D721Med (cell line): ENCODE measurements at regions not wholly inside any gene's neighbourhood (a gene's known extent, or its start where the extent isn't known, plus 50 kb on each side); places are given as distances from the start of the nearest gene placed in this dataset.
"Not testable (repeated sequence)": the region's sequence is repeated elsewhere in the genome, so short reads cannot be mapped to it uniquely, and the experiment has no call there.

ENCODE experiments used
- DNase-seq: peaks from one replicate; pipeline ENCODE4 v3.0.0; 2011; ENCODE audit warnings: low spot score; ENCODE audit not compliant: insufficient read length
- FAIRE-seq: peaks from 2 replicates; lab custom pipeline; 2011; peaks lifted over from hg19 to GRCh38; lab: Jason Lieb, UNC
- TF ChIP-seq, protein P1 (sequence below): IDR thresholded peaks from 2 replicates; pipeline ENCODE4 v1.5.1; 2012; ENCODE audit warnings: mild to moderate bottlenecking, control low read depth; ENCODE audit not compliant: insufficient read depth; ENCODE audit errors: missing control alignments

DNA sequence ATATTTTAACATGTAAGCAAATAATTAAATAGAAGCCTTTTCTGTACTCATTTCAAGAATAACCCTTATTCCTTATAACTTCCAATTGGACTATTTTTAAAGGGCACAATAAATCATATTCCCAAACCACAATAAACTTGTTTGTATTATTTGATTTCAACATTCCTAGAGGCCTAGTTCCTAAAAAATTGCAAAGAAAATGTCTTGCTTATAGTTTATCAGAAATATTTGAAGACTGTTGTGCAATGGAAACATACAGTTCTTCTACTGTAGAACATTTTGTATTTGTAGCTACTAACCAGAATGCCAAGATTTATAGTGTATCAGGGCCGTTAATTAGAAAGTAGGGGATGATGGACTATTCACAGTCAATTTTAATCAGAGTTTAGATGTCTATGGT, 1037.0 kb upstream of the CDH18 start:
- TF ChIP-seq, protein P1, sequence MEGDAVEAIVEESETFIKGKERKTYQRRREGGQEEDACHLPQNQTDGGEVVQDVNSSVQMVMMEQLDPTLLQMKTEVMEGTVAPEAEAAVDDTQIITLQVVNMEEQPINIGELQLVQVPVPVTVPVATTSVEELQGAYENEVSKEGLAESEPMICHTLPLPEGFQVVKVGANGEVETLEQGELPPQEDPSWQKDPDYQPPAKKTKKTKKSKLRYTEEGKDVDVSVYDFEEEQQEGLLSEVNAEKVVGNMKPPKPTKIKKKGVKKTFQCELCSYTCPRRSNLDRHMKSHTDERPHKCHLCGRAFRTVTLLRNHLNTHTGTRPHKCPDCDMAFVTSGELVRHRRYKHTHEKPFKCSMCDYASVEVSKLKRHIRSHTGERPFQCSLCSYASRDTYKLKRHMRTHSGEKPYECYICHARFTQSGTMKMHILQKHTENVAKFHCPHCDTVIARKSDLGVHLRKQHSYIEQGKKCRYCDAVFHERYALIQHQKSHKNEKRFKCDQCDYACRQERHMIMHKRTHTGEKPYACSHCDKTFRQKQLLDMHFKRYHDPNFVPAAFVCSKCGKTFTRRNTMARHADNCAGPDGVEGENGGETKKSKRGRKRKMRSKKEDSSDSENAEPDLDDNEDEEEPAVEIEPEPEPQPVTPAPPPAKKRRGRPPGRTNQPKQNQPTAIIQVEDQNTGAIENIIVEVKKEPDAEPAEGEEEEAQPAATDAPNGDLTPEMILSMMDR, result no peak
- FAIRE-seq, result no peak
- DNase-seq, result no peak

DNA sequence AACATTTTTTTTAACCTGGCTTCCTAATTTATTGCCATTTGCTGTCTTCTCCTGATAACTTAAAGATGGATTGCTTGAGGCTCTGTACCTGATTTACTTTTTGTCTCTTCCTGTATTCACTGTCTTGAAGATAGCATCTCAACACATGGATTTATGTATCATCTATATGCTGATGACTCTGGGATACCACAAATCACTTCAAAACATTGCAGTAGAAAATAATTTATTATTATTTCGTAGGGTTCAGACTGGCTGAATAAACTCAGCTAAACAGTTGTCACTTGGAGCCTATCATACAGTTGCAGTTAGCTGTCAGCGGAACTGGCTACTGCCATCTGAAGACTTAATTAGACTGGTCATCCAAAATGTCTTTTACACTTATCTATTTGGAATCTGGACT, 1025.2 kb upstream of the CDH18 start:
- DNase-seq (no peak), FAIRE-seq (no peak)
- TF ChIP-seq, protein P1, result no peak

DNA sequence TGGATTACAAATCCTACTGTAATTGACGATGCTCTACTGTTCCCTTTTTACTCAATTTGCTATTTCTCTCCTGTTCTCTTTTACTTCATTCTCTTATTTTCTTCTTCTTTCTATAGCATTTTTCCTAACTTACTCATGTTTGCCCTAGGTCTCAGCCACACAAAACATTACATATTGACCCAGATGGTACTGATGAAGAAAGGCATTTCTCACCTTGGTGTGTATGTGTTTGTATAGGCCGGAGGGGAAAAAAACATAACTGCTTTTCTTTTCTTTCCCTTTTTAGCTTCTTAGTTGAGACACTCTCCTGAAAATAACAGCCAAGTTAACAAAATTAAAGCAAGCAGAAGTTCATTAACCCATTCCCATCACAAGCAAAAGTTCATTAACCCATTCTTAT, 1019.8 kb upstream of the CDH18 start:
- TF ChIP-seq, protein P1, result no peak
- DNase-seq, result no peak
- FAIRE-seq, result peak; percentile 48

DNA sequence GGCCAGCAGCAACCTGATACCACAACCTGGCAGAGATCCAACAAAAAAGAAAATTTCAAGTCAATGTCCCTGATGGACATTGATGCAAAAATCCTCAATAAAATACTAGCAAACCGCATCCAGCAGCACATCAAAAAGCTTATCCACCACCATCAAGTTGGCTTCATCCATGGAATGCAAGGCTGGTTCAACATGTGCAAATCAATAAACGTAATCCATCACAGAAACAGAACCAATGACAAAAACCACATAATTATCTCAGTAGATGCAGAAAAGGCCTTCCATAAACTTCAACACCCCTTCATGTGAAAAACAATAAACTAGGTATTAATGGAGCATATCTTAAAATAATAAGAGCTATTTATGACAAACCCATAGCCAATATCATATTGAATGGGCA, 1000.9 kb upstream of the CDH18 start:
- DNase-seq, FAIRE-seq: not testable (repeated sequence)

DNA sequence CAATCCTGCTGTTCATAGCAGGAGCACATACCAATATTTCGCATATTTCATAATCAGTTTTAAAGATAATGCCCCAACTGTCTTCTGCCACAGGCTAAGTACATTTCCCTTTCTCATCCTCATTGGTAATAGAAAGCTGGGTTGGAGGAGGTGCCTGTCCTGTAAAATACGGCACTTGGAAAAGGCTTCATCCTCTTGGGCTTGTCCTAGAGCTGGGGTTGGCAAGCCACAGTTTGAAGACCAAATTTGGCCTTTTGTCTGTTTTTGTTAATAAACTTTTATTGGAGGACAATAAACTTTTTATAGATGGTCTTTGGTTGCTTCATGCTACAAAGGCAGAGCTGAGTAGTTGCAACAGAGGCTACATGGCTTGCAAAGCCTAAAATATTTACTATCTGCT, 997.8 kb upstream of the CDH18 start:
- no peak for DNase-seq
- FAIRE-seq, result no peak
- TF ChIP-seq, protein P1, result no peak

DNA sequence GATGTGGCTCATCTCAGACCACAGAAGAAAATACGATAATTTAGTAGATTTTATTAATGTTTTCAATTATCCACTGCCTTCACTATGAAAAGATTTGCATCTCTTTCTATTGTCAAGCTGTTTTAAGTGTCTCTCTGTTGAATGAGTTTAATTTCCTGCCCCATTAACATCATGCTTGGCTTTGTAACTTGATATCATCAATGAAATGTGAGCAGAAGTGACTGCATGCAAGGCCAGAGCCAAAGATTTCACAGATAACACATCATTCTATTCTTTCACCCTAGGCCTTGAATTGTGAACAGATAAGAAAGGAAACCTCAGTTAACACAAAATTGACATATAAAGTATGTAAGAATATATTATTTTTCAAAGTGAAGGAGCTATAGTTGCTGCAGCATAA, 986.4 kb upstream of the CDH18 start:
- DNase-seq (no peak), FAIRE-seq (no peak)
- TF ChIP-seq, protein P1, result no peak

DNA sequence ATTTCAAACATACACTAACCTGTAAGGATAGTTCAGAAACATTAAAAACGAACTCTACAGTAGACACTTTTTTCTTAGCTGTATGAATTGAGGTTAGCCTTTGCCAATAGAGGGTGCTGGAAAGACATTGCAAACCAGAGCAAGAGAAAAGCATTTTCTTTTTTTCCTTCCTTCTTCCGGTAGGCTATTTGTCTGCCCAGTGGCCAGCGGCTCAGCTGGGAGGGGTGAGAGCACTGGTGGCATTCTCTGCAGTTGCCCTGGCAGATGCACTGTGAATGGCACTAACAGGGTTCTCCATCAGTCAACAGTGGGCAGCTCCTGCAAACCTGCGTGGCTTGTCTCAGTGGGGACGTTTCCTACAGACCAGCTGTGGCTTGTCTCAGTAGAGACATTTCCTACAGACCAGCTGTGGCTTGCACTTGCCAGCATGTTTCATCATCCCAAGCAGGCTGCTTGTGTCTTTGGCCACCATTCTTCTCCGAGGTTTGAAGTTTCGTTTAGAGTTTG, 984.5 kb upstream of the CDH18 start:
- FAIRE-seq (no peak), DNase-seq (no peak)
- TF ChIP-seq, protein P1, result no peak

DNA sequence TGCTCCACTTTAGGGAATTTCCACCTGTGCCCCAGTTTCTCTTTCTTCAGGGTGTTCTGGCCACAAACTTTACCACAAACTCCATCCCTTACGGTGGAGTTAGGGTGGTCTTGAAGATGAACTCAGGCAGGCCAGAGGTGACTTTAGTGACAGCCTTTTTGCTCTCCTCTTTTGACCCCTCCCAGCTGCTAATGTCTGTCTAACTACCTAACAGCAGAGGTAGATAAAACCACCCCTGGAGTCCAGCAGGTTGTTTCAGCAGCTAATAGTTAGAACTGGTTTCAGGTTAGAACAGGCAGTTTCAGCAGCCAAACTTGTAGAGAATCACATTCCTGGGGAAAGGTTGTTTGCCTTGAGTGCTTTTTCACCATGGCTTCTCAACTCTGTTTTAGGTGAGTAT, 971.3 kb upstream of the CDH18 start:
- FAIRE-seq, result no peak

More for the DNA sequence above, 971.3 kb upstream of the CDH18 start:
- TF ChIP-seq, protein P1, result no peak
- DNase-seq, result no peak
